Occipital lobe (tissue), 1 donor: ENCODE measurements at regions not wholly inside any gene's neighbourhood (a gene's known extent, or its start where the extent isn't known, plus 50 kb on each side); places are given as distances from the start of the nearest gene placed in this dataset.
"Not testable (repeated sequence)": the region's sequence is repeated elsewhere in the genome, so short reads cannot be mapped to it uniquely, and the experiment has no call there.

Experiments used
- DNase-seq: peaks from one replicate; lab custom pipeline; 2025; lab: John Stamatoyannopoulos, UW

DNA sequence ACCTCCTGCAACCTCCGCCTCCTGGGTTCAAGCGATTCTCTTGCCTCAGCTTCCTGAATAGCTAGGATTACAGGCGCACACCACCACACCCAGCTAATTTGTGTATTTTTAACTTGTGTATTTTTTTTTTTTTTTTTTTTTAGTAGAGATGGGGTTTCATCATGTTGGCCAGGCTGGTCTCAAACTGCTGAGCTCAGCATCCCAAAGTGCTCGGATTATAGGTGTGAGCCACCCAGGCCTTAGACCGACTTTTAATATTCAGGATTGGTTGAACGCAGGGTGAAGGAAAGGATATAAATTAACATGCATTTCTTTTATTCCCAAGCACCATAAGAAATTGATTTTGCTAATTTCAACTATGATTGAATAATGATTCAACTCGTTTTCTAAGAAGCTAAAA is 798.6 kb downstream of the GATA3 start:
- DNase-seq: no peak

DNA sequence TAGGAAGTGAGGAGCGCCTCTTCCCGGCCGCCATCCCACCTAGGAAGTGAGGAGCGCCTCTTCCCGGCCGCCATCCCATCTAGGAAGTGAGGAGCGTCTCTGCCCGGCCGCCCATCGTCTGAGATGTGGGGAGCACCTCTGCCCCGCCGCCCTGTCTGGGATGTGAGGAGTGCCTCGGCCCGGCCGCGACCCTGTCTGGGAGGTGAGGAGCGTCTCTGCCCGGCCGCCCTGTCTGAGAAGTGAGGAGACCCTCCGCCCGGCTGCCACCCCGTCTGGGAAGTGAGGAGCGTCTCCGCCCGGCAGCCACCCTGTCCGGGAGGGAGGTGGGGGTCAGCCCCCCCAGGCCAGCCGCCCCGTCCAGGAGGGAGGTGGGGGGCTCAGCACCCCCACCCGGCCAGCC is 814.4 kb downstream of the GATA3 start:
- DNase-seq: not testable (repeated sequence)

DNA sequence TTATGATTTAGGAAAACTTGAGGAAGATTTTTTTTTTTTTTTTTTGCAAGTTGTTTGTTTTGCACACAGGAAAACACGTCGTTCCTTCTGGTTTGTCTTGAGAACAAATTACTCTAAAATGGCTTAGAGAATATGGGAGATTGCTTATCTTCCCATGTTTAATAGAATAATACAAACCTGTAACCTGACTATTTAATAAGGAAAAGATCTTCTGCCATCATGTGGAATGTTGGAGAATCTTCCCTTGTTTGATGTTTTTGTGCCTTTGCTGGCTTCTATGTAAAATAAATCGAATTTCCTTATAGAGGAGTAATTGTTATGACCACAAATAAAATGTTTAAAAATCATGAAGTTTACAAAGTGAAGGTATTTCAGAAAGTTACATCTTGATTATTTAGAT is 818.8 kb downstream of the GATA3 start:
- no peak for DNase-seq

DNA sequence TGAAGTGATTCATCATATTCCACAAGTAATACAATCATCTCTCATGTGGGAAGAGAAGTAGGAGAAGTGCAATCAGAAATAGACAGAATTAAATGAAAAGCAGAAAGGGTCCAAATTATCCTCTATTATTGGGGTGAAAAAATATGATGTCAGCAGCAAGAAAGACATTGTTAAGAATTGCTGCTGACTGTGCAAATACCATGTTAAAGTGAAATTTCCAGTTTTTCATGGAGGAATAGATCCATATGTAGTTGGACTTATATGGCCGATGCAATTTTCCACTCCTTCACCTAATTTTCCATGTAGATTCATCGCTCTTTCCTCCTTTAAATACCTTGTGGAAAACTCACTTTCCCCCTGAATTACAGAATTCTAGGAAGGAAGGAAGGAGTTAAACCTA is 819.8 kb downstream of the GATA3 start:
- DNase-seq: no peak

DNA sequence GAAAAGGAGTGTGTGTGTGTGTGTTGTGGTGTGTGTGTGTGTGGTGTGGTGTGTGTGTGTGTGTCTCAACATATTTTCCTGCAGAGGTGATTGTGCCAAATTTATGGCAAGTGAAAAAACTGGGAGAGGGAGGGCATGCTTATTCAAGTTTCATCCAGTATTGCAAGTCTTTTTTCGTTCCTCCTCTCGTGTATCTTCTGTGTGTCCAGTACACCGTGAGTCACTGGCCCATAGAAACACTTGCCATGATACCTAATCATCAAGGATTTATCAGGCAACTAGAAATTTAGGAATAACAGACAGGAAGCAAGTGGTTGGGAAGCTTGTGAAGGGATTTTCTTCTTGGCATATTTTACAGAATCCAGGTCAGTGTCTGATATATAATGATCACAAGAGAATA is 820.5 kb downstream of the GATA3 start:
- no peak for DNase-seq

DNA sequence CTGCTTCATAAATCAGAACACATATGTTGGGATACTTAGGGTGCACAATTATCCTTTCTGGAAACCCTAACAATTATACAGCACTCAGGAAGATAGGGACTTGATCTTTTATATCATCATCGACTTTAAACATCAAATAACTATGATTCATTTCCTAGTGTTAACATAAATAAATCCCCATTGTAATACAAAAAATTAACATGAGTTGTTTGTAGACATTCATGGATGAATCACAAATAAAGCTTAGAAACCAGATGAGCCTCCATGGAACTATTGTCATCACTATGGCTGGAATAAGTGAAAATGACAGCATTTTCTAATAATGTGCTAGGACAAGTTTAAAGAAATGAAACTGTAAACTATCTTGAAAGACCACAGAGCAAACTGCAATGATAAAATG is 821.7 kb downstream of the GATA3 start:
- no peak for DNase-seq

DNA sequence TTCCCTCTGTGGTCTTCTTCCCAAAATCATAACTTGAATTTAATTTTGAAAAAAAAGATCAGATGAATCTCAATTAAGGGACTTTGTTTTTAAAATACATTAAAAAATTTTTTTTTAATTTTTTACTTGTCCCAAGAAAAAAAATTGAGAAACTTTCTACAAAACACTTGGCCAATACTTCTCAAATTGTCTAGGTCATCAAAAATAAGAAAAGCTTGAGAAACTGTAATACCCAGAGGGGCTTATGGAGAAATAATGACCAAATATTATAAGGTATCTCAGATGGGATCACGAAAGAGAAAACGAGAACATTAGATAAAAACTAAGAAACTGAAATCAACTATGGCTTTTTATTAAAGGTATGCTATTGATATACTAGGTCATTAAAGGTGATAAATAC is 835.0 kb downstream of the GATA3 start:
- DNase-seq: no peak

DNA sequence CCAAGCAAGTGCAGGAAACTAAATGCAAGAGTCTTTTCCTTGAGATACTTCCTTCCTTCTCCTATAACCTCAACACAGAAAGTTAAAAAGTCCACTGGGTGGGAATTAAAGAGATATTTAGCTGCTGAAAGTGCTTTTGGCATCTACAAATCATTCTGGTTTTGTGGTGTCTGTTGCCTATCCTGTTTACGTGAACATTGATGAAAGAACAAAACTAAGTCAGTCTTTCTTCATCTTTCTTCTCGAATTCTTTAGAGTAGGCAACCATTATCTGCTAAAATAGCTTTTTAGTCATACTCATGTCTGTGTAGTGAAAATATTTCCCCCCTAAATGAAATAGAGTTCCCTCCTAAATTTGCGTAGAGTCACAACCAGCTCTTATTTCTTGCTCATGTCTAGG is 838.6 kb downstream of the GATA3 start:
- DNase-seq: no peak

DNA sequence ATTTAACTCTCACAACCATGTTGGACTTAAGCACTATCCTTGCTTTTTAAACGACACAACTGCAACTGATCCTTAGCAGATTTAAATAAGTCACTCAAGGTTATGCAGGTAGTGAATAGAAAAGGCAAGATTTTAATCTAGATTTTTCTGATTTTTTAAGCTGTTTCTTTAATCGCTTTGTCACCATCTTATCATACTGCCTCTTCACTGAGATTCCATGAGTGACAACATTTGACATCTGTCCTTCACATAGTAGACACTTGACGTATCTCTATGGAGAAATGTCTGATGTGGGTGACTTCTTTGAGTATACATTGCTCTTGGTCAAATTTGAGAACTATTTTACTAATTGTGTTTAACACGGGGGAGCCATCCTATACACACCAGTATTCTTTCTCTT is 839.7 kb downstream of the GATA3 start:
- DNase-seq: no peak

DNA sequence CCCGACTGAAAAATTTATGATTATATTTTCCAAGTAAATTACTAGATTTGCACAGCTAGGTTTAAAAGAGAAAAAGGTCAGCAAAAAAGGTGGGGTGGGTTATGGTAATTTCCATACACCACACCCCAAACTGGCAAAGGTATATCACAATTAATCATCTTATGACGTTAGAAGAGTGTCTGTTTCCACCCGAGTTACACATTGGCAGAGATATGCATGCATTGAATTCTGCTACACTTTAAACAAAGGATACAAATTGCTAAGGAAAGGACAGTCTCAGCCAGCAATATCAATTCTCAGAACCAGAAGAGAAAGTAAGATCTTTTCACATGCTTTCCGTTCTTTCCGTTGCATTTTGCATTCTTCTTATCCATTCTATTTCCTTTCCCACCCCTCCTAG is 843.3 kb downstream of the GATA3 start:
- no peak for DNase-seq

DNA sequence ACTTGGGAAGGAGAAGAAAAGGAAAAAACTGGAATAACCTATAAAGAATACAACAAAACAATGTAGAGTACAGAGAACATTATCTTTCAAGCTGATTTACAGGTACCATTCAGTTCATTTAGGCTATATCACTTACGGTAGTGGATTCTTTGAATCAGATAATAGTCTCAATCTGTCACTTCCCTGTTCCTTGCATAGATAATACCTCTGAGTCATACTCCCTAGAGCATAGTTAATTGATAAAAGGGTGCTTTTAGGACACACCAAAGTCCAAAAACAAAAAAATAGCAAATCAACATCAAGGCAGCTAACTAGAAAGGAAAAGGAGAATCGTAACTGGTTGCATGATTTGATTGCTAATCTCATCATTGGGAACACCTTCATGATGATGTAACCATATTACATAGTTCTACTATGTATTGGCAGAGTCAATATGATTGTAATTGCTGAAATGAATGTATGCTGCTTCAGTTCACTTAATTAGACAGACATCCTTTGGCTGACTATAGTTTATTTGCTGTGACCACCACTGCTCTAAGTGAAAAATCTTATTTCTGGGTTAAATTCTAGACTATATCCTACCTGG is 844.4 kb downstream of the GATA3 start:
- no peak for DNase-seq

DNA sequence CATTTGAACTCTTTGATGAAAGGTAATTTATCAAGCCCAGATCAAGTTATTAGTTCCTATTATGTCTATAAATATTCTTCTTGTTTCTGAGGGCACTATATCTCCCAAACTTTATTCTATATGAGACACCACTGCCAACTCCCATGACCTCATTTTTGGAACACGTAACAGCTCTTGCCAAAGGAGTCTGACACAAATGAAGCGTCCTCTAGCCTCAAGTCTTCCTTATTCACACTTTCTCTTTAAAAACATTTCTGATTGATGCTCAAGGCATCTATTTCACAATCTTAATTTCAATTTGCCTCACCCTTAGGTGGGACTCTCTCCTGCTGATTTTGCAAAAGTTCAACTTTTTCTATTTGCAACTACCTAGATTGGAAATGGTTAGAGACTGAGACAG is 848.4 kb downstream of the GATA3 start:
- DNase-seq: no peak

DNA sequence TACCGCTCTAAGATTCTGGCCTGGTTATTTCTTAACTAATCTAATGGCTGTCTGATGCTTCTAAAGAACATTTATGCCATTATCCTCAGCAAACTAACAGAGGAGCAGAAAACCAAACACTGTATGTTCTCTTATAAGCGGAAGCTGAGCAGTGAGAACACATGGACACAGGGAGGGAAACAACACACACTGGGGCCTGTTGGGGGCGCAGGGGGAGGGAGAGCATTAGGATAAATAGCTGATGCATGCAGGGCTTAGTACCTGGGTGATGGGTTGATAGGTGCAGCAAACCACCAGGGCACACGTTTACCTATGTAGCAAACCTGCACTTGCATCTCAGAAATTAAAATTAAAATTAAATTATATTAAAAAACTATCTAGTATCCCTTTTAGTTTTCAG is 853.5 kb downstream of the GATA3 start:
- no peak for DNase-seq

DNA sequence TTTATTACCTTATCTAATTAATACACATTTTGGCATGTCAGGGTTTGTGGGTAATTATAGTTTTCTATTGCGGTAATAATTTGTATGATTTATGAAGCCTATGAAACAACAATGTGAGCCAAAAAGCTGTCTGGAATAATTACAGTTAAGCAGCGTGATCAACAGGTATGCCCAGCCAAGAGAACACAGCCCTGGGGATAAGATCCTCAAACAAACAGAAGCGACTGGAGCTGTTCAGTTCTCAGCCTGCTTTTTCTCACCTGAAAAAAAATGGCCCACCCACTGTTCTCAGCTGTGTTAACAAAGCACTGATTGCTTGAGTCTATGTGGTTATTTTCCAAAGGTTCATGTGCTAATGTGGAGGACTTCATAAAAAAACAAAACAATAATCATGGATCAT is 855.8 kb downstream of the GATA3 start:
- DNase-seq: no peak

DNA sequence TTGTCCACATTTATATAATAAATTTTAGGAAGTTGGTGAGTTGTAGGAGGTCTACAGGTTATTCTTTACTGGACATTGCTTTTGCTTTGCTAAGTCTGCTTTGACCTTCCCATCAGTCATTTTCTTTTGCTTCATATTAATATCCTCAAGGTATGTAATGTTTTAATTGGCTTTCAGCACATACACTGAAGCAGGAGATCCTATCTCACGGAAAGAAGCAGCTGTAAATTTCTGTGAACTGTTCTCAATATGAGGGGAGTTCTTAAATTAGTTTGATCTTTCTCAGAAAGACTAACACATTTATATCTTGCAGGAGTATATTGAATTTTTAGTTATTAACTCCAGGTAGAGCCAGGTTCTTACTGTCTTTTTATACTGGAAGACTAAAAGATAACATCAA is 856.5 kb downstream of the GATA3 start:
- no peak for DNase-seq

DNA sequence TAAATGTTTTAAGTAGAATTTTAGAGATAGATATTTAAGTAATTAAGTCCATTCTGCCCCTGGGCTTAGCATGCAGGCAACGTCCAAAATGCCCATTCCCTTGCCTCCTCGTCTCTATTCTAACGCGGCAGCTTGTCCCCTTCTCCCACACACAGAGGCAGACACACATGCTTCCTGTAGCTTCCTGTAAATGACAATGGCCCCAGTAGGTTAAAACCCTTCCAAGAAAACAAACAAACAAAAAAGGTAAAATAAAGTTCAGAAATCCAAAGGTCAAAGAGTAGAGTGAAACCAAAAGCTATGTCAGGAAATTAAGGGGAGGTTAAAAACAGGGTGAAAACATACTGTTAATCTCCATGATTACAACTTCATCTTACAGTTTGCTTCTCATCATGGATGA is 857.6 kb downstream of the GATA3 start:
- no peak for DNase-seq

DNA sequence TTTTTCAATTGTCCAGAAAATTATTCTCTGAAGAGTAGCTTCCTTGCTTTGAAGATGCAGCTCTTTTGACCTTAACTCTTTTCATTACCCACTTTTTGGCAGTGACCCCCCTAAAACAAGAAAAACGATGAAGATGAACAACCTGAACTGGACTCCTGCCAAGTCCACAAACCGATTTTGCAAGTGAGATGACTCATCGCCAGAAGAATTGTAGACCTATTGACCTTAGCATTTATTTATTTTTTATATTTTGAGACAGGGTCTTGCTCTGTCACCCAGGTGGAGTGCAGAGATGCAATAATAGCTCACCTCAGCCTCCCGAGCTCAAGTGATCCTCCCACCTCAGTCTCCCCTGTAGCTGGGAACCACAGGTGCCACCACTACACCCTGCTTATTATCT is 859.2 kb downstream of the GATA3 start:
- no peak for DNase-seq

DNA sequence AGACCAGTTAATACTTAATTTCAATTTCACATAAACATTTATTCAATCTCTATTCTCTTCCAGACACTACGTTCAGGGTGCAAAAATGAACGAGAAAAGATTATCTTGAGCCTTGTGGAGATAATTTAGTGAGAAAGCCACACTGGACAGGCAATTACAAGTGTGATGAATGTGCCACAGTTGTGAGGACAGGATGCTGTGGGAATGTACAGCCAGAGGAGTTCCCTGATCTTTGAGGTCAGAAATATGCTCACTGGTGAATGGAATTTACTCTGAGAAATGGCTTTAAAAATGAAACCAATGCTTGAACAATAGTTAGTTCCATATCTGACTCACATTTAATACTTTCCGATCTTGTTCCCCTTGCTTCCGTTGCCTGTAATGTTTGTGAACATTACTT is 864.8 kb downstream of the GATA3 start:
- DNase-seq: no peak

DNA sequence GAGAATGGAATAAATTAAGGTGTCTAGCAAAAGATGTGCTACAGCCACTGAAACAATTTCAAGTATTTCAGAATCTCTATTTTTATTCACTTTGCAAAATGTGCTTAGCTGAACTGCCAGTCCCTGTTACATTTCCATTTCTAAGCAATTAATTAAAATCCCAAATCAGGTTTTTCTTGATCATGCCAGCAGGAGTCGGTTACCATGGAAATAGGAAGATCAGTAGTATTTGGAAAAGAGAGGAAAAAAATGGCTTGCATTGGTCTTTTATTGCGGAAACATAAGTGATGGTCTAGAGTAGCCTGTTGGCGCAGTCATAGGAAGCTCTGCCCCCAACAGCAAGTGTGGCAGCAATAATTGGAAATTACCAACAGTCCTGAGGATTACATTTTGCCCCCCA is 867.1 kb downstream of the GATA3 start:
- no peak for DNase-seq

DNA sequence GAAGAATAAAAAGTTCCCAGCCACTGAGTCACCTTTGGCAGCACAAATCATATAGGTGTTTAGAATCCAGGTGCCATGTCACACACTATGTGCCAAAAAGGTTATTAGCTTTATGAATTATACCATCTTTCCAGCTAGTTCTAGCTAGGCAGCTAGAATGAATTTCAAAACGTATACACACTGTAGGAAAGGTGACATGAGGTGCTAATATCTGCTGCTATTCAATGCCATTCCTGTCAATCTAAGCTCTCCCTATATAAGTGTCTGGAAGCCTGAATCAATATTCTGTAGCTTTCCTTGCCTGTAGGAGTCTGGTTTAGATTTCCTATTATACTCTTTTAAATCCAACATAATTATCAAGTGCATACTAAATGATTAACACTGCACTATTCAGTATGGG is 868.6 kb downstream of the GATA3 start:
- no peak for DNase-seq

DNA sequence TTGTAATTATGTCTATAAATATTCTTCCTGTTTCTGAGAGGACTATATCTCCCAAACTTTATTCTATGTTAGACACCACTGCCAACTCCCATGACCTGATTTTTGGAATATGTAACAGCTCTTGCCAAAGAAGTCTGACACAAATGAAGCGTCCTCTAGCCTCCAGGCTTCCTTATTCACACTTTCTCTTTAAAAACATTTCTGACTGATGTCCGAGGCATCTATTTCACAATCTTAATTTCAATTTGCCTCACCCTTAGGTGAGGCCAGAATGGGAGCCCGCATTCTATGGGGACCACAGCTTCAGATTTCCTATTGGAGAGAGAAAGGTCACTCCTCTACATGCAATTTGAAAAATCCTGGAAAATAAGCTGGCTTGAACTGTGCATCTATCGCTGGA is 873.2 kb downstream of the GATA3 start:
- DNase-seq: no peak

DNA sequence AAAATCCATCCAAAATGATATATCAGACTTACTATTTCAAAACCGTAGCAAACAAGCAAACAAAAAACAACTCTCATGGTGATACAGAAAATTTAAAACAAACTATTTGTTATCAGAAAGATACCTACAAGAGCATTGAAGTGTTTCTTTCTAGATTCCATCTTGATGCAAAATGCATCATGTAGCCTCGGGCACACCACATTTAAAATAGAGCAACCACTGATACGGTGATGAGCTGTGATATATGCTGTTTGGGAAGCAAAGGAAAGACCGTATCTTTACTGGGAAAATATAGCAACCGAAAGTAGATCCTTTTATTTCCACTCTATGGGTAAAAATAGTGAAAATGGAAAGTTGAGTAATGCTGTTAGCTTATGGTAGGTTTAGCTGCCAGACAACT is 892.0 kb downstream of the GATA3 start:
- DNase-seq: no peak

DNA sequence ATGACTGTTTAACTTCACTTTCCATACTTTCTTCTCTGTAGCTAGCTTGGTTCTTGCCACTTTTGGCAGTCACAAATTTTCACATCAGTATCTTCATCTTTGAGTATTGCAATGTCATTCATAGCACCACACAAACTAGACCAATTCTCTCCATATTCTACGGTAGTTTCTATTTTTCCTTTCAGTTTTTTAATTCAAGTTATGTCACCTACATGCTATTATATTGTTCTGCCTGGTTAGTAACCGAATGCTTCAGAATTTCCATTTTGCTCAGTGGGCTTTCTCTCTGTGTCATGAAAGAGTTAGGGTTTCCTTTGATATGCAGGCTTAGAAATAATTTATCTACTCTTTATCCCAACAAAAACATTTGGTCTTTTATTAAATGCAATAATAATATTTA is 896.5 kb downstream of the GATA3 start:
- DNase-seq: no peak

DNA sequence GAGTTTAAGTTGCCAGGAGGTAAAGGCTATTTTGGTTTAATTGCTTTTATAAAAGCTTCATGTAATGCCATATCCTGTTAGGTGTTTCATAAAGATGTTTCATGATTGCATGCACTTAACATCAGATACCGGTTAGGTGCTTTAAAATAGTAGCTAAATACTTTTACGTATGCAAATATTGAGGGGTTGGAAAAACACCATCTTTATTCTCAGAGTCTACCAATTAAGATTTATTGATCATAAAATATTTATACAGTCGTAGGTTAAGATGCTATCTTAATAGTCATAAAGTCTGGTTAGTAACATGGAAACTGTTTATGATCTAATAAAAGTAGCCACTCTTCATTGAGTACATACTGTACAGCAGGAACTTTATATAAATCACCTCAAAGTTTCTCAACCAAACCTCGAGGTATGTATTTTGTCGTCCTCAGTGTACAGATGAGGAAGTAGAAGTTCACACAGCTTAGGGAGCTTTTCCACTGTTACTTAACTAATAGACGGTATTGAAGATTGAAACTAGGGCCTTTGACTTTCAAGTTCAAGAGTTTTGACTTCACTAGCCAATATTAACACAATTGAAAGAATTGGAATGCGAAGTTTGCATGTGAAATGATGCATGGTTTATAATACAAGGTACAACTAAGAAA is 897.1 kb downstream of the GATA3 start:
- no peak for DNase-seq
